Astrocyte (in vitro differentiated cells and primary cell): ENCODE measurements at regions not wholly inside any gene's neighbourhood (a gene's known extent, or its start where the extent isn't known, plus 50 kb on each side); places are given as distances from the start of the nearest gene placed in this dataset.

Experiments used
- DNase-seq: peaks from one replicate; pipeline ENCODE4 v3.0.0-alpha.2; 2010; ENCODE audit warnings: low read depth
- FAIRE-seq: peaks from 2 replicates; lab custom pipeline; 2011; peaks lifted over from hg19 to GRCh38; lab: Jason Lieb, UNC
- H2AFZ ChIP-seq: 2 replicates; pipeline ENCODE4 v1.6.0; 2012; ENCODE audit warnings: low read depth, low read length, inconsistent platforms
- H3K27ac ChIP-seq: 2 replicates; pipeline ENCODE4 v1.5.1; 2011; ENCODE audit warnings: low read depth, low read length, inconsistent platforms
- H3K27me3 ChIP-seq: 2 replicates; pipeline ENCODE4 v1.6.0; 2011; ENCODE audit warnings: low read length, inconsistent platforms; ENCODE audit not compliant: insufficient read depth
- H3K36me3 ChIP-seq: 2 replicates; pipeline ENCODE4 v1.5.1; 2011; ENCODE audit warnings: low read length, inconsistent platforms; ENCODE audit not compliant: insufficient read depth
- H3K4me1 ChIP-seq: 2 replicates; pipeline ENCODE4 v1.5.1; 2011; ENCODE audit warnings: low read length, inconsistent platforms; ENCODE audit not compliant: insufficient read depth
- H3K4me2 ChIP-seq: 2 replicates; pipeline ENCODE4 v1.6.0; 2012; ENCODE audit warnings: low read length, inconsistent platforms
- H3K4me3 ChIP-seq: 2 replicates; pipeline ENCODE4 v1.5.1; 2011; ENCODE audit warnings: low read depth, mild to moderate bottlenecking, low read length, inconsistent platforms; ENCODE audit not compliant: insufficient read depth
- H3K79me2 ChIP-seq: 2 replicates; pipeline ENCODE4 v1.6.0; 2012; ENCODE audit warnings: mild to moderate bottlenecking, low read length, inconsistent platforms; ENCODE audit not compliant: insufficient read depth
- H3K9ac ChIP-seq: 2 replicates; pipeline ENCODE4 v1.6.0; 2012; ENCODE audit warnings: mild to moderate bottlenecking, low read length, inconsistent platforms
- H3K9me3 ChIP-seq: 2 replicates; pipeline ENCODE4 v1.5.1; 2012; ENCODE audit warnings: low read depth, mild to moderate bottlenecking, low read length, inconsistent platforms; ENCODE audit not compliant: insufficient read depth
- H4K20me1 ChIP-seq: 2 replicates; pipeline ENCODE4 v1.6.0; 2012; ENCODE audit warnings: low read length, inconsistent platforms; ENCODE audit not compliant: insufficient read depth
- H3K27ac Mint-ChIP-seq: one replicate; pipeline ENCODE4 v1.8.0; 2021; ENCODE audit warnings: mild to moderate bottlenecking, mixed read lengths; ENCODE audit not compliant: unreplicated experiment
- H3K27me3 Mint-ChIP-seq: one replicate; pipeline ENCODE4 v1.8.0; 2021; ENCODE audit warnings: low read depth, mixed read lengths; ENCODE audit not compliant: unreplicated experiment
- H3K36me3 Mint-ChIP-seq: one replicate; pipeline ENCODE4 v1.8.0; 2021; ENCODE audit warnings: low read depth, mixed read lengths; ENCODE audit not compliant: unreplicated experiment
- H3K4me1 Mint-ChIP-seq: one replicate; pipeline ENCODE4 v1.8.0; 2021; ENCODE audit warnings: low read depth, mixed read lengths; ENCODE audit not compliant: unreplicated experiment
- H3K4me3 Mint-ChIP-seq: one replicate; pipeline ENCODE4 v1.8.0; 2021; ENCODE audit warnings: mild to moderate bottlenecking, moderate library complexity, mixed read lengths; ENCODE audit not compliant: unreplicated experiment
- H3K9me3 Mint-ChIP-seq: one replicate; pipeline ENCODE4 v1.8.0; 2021; ENCODE audit warnings: mild to moderate bottlenecking, mixed read lengths; ENCODE audit not compliant: unreplicated experiment
- EZH2 ChIP-seq: IDR thresholded peaks from 2 replicates; pipeline ENCODE4 v1.6.1; 2012; ENCODE audit warnings: mild to moderate bottlenecking, low read length, inconsistent platforms; ENCODE audit not compliant: insufficient read depth
- TF ChIP-seq, protein P1 (sequence below): IDR thresholded peaks from 2 replicates; pipeline ENCODE4 v1.5.1; 2011; ENCODE audit warnings: low read depth, mild to moderate bottlenecking, inconsistent platforms, low read length, moderate library complexity; ENCODE audit not compliant: insufficient read depth

DNA sequence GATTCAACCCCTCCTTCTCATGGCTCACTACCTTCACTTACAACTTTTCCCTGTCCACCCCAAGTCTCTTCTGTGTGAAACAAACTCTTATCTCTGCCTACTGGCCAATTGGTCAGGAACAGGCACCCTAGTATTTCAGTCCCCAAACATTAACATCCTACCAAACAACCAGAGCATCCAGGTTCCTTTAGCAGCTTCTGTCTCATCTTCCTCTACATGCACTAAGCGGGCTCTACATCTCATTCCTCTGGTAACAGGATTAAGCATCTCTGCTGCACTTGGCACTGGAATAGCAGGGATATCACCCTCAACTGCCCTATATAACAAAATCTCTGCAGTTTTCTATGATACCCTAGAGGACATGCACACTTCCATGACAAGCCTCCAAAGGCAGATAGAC lies 116.2 kb downstream of the JRKL start:
- Histone ChIP-seq H4K20me1 (no peaks in the 10 kb centered on the region), H3K4me3 (no peak overlapping the region), H3K27me3 (no peaks in the 10 kb centered on the region), H3K4me2 (no peak overlapping the region), H3K4me1 (no peaks in the 10 kb centered on the region), H3K9me3 (no peaks in the 10 kb centered on the region), H3K79me2 (no peaks in the 10 kb centered on the region), H3K9ac (no peak overlapping the region), H3K27ac (no peak overlapping the region), H3K36me3 (no peaks in the 10 kb centered on the region), H2AFZ (no peak overlapping the region)
- Mint-ChIP-seq H3K27ac (no peak overlapping the region), H3K4me3 (no peak overlapping the region), H3K36me3 (no peaks in the 10 kb centered on the region), H3K4me1 (peaks cover 2% of the 10 kb centered on the region), H3K27me3 (no peaks in the 10 kb centered on the region), H3K9me3 (no peaks in the 10 kb centered on the region)
- TF ChIP-seq, protein P1, sequence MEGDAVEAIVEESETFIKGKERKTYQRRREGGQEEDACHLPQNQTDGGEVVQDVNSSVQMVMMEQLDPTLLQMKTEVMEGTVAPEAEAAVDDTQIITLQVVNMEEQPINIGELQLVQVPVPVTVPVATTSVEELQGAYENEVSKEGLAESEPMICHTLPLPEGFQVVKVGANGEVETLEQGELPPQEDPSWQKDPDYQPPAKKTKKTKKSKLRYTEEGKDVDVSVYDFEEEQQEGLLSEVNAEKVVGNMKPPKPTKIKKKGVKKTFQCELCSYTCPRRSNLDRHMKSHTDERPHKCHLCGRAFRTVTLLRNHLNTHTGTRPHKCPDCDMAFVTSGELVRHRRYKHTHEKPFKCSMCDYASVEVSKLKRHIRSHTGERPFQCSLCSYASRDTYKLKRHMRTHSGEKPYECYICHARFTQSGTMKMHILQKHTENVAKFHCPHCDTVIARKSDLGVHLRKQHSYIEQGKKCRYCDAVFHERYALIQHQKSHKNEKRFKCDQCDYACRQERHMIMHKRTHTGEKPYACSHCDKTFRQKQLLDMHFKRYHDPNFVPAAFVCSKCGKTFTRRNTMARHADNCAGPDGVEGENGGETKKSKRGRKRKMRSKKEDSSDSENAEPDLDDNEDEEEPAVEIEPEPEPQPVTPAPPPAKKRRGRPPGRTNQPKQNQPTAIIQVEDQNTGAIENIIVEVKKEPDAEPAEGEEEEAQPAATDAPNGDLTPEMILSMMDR, result no peak
- no peak for TF ChIP-seq EZH2
- FAIRE-seq (no peak), DNase-seq (no peak)

DNA sequence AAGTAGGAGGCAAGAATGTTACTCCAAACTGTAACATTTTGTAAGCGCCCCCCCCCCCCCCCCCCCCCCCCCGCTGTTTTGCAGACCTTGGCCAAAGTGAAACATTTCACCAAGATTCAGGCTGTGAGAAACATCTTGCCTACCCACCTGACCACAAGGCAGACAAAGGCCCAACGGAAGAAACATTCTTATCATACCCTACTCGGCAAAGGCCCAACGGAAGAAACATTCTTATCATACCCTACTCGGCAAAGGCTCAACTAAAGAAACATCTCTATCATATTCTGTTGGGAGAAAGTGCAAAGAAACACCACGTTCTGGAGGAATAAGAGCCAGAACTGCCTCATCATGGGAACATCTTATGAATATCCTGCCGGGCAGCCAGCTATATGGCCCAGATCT lies 117.1 kb downstream of the JRKL start:
- no peak for TF ChIP-seq EZH2
- TF ChIP-seq, protein P1, result no peak
- no peaks in the 10 kb centered on the region for H4K20me1 ChIP-seq
- no peak overlapping the region for H3K9ac ChIP-seq
- no peaks in the 10 kb centered on the region for H3K27me3 Mint-ChIP-seq
- no peak overlapping the region for H3K27ac Mint-ChIP-seq
- no peak overlapping the region for H3K4me3 Mint-ChIP-seq
- H3K36me3 Mint-ChIP-seq, result no peaks in the 10 kb centered on the region
- H3K79me2 ChIP-seq, result no peaks in the 10 kb centered on the region
- H3K4me1 ChIP-seq, result no peaks in the 10 kb centered on the region
- no peaks in the 10 kb centered on the region for H3K9me3 ChIP-seq
- peaks cover 2% of the 10 kb centered on the region for H3K4me1 Mint-ChIP-seq
- no peak overlapping the region for H3K4me3 ChIP-seq
- no peak for DNase-seq
- FAIRE-seq, result no peak
- no peaks in the 10 kb centered on the region for H3K9me3 Mint-ChIP-seq
- no peak overlapping the region for H3K27ac ChIP-seq
- no peak overlapping the region for H2AFZ ChIP-seq
- no peaks in the 10 kb centered on the region for H3K27me3 ChIP-seq
- H3K36me3 ChIP-seq, result no peaks in the 10 kb centered on the region
- no peak overlapping the region for H3K4me2 ChIP-seq

DNA sequence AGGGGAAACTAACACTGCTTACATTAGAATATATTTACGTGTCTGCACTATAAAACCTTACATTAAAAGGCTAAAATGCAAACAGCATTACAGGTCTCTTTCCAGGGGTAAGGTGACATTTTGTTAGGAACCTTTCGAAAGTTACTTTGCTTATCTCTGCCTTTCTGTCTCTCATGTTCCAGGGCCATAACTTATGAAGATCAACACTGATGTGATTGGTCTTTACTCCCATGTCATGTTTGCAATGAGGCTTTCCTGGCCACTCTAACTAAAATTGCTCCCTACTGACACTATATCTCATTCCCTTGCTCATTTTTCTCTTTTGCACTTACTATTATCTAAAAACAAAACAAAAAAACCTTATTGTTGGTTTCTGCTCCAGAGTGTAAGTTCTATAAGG lies 119.0 kb downstream of the JRKL start:
- H3K27me3 Mint-ChIP-seq, result no peaks in the 10 kb centered on the region
- Histone ChIP-seq H4K20me1 (no peaks in the 10 kb centered on the region), H3K36me3 (no peaks in the 10 kb centered on the region), H3K9me3 (no peaks in the 10 kb centered on the region), H3K27me3 (no peaks in the 10 kb centered on the region), H3K4me3 (no peak overlapping the region), H3K4me2 (no peak overlapping the region), H3K79me2 (no peaks in the 10 kb centered on the region), H3K4me1 (no peaks in the 10 kb centered on the region), H3K27ac (no peak overlapping the region), H3K9ac (no peak overlapping the region), H2AFZ (no peak overlapping the region)
- H3K36me3 Mint-ChIP-seq, result no peaks in the 10 kb centered on the region
- no peak for DNase-seq
- H3K27ac Mint-ChIP-seq, result no peak overlapping the region
- peaks cover 2% of the 10 kb centered on the region for H3K4me1 Mint-ChIP-seq
- H3K9me3 Mint-ChIP-seq, result no peaks in the 10 kb centered on the region
- H3K4me3 Mint-ChIP-seq, result no peak overlapping the region
- TF ChIP-seq EZH2, result no peak
- TF ChIP-seq, protein P1, result no peak
- FAIRE-seq, result no peak
